Mucosa of gallbladder (tissue), 1 donor: ENCODE measurements at regions not wholly inside any gene's neighbourhood (a gene's known extent, or its start where the extent isn't known, plus 50 kb on each side); places are given as distances from the start of the nearest gene placed in this dataset.

ENCODE experiments used
- DNase-seq: peaks from one replicate; pipeline ENCODE4 v3.0.0-alpha.2; 2020; ENCODE audit warnings: low spot score
- donor health status: DM: no; HTN: no; CAD: no.

GRCh38 chr14:42123526-42123925, 516.9 kb downstream of the LRFN5 start:
- no peak for DNase-seq

GRCh38 chr14:42113358-42114069, 506.8 kb downstream of the LRFN5 start:
- DNase-seq: no peak

- DNase-seq: no peak
Observed at GRCh38 chr14:42112108-42112507, 505.4 kb downstream of the LRFN5 start.

- no peak for DNase-seq
Observed at GRCh38 chr14:42111355-42111754, 504.7 kb downstream of the LRFN5 start.

- no peak for DNase-seq
Observed at GRCh38 chr14:42110167-42110566, 503.5 kb downstream of the LRFN5 start.

- no peak for DNase-seq
Observed at GRCh38 chr14:42095155-42095554, 488.5 kb downstream of the LRFN5 start.

- DNase-seq: no peak
Observed at GRCh38 chr14:42090122-42090521, 483.4 kb downstream of the LRFN5 start.

GRCh38 chr14:42079911-42080310, 473.2 kb downstream of the LRFN5 start:
- DNase-seq: no peak

- DNase-seq: no peak
Observed at GRCh38 chr14:42078345-42078744, 471.7 kb downstream of the LRFN5 start.

GRCh38 chr14:42070031-42070430, 463.4 kb downstream of the LRFN5 start:
- no peak for DNase-seq

- no peak for DNase-seq
Observed at GRCh38 chr14:42057111-42057510, 450.4 kb downstream of the LRFN5 start.

GRCh38 chr14:42047421-42048055, 440.9 kb downstream of the LRFN5 start:
- no peak for DNase-seq

- no peak for DNase-seq
Observed at GRCh38 chr14:42045383-42045782, 438.7 kb downstream of the LRFN5 start.

GRCh38 chr14:42028607-42029006, 421.9 kb downstream of the LRFN5 start:
- no peak for DNase-seq

- no peak for DNase-seq
Observed at GRCh38 chr14:42027271-42027670, 420.6 kb downstream of the LRFN5 start.

GRCh38 chr14:42023452-42023851, 416.8 kb downstream of the LRFN5 start:
- no peak for DNase-seq

GRCh38 chr14:42014301-42014700, 407.6 kb downstream of the LRFN5 start:
- no peak for DNase-seq

GRCh38 chr14:42013559-42013958, 406.9 kb downstream of the LRFN5 start:
- DNase-seq: no peak

GRCh38 chr14:42013153-42013552, 406.5 kb downstream of the LRFN5 start:
- no peak for DNase-seq

- no peak for DNase-seq
Observed at GRCh38 chr14:42011221-42011620, 404.5 kb downstream of the LRFN5 start.

GRCh38 chr14:42004321-42004720, 397.6 kb downstream of the LRFN5 start:
- DNase-seq: no peak

GRCh38 chr14:42002141-42002540, 395.5 kb downstream of the LRFN5 start:
- DNase-seq: no peak

GRCh38 chr14:42001431-42001830, 394.8 kb downstream of the LRFN5 start:
- no peak for DNase-seq

GRCh38 chr14:42000450-42000849, 393.8 kb downstream of the LRFN5 start:
- no peak for DNase-seq
